GM23338 (cell line): ENCODE measurements at regions not wholly inside any gene's neighbourhood (a gene's known extent, or its start where the extent isn't known, plus 50 kb on each side); places are given as distances from the start of the nearest gene placed in this dataset.

ENCODE experiments used
- ATAC-seq: fragments of 200-7000 bp; cut with Tn5 transposase; 3 replicates; pipeline ENCODE4 v1.9.1; 2020
- DNase-seq: peaks from one replicate; pipeline ENCODE4 v3.0.0-alpha.2; 2015; ENCODE audit warnings: low spot score
- H2AFZ ChIP-seq: fragments of 200-600 bp; sonication (generic); 2 replicates; pipeline ENCODE4 v1.8.0; 2016; ENCODE audit warnings: antibody characterized with exemption, mild to moderate bottlenecking, moderate library complexity
- H3F3A ChIP-seq: fragments of 200-600 bp; sonication (generic); replicated peaks from 2 replicates; pipeline ENCODE4 v1.8.0; 2017; ENCODE audit warnings: antibody characterized with exemption, mixed run types, low read depth
- H3K27ac ChIP-seq: fragments of 200-600 bp; sonication (generic); 2 replicates; pipeline ENCODE4 v1.6.1; 2016; ENCODE audit warnings: low read depth
- H3K27me3 ChIP-seq: fragments of 200-600 bp; sonication (generic); 2 replicates; pipeline ENCODE4 v1.8.0; 2016; ENCODE audit warnings: mild to moderate bottlenecking, mixed run types, moderate library complexity; ENCODE audit not compliant: insufficient read depth
- H3K36me3 ChIP-seq: fragments of 200-600 bp; sonication (generic); 2 replicates; pipeline ENCODE4 v1.8.0; 2016; ENCODE audit warnings: mild to moderate bottlenecking; ENCODE audit not compliant: insufficient read depth
- H3K4me1 ChIP-seq: fragments of 200-600 bp; sonication (generic); 2 replicates; pipeline ENCODE4 v1.8.0; 2016; ENCODE audit warnings: mild to moderate bottlenecking, moderate library complexity; ENCODE audit not compliant: insufficient read depth
- H3K4me2 ChIP-seq: fragments of 200-600 bp; sonication (generic); 2 replicates; pipeline ENCODE4 v1.7.1; 2017; ENCODE audit warnings: mixed run types
- H3K4me3 ChIP-seq: fragments of 200-600 bp; sonication (generic); 2 replicates; pipeline ENCODE4 v1.6.1; 2016; ENCODE audit warnings: mixed run types
- H3K79me2 ChIP-seq: fragments of 200-600 bp; sonication (generic); replicated peaks from 2 replicates; pipeline ENCODE4 v1.8.0; 2017; ENCODE audit warnings: mild to moderate bottlenecking; ENCODE audit not compliant: insufficient read depth
- H3K9me2 ChIP-seq: fragments of 200-600 bp; sonication (generic); 2 replicates; pipeline ENCODE4 v1.8.0; 2017; ENCODE audit not compliant: insufficient read depth
- H4K20me1 ChIP-seq: fragments of 200-600 bp; sonication (generic); replicated peaks from 2 replicates; pipeline ENCODE4 v1.8.0; 2017; ENCODE audit warnings: mild to moderate bottlenecking; ENCODE audit not compliant: insufficient read depth
- H3K27ac Mint-ChIP-seq: 2 replicates; pipeline ENCODE4 v1.8.0; 2020; ENCODE audit warnings: inconsistent platforms, mild to moderate bottlenecking, moderate library complexity, mixed read lengths
- H3K27me3 Mint-ChIP-seq: 3 replicates; pipeline ENCODE4 v1.8.0; 2022; ENCODE audit warnings: low read depth, mild to moderate bottlenecking, moderate library complexity, mixed read lengths, inconsistent platforms; ENCODE audit not compliant: insufficient read depth, poor library complexity
- H3K36me3 Mint-ChIP-seq: 3 replicates; pipeline ENCODE4 v1.8.0; 2021; ENCODE audit warnings: low read depth, mild to moderate bottlenecking, inconsistent platforms, moderate library complexity, mixed read lengths
- H3K4me1 Mint-ChIP-seq: 3 replicates; pipeline ENCODE4 v1.8.0; 2020; ENCODE audit warnings: mild to moderate bottlenecking, inconsistent platforms, mixed read lengths
- H3K4me3 Mint-ChIP-seq: 3 replicates; pipeline ENCODE4 v1.8.0; 2021; ENCODE audit warnings: moderate library complexity, mild to moderate bottlenecking, inconsistent platforms, mixed read lengths
- H3K9me3 Mint-ChIP-seq: 3 replicates; pipeline ENCODE4 v1.8.0; 2020; ENCODE audit warnings: moderate library complexity, mild to moderate bottlenecking, inconsistent platforms, mixed read lengths
- CREB1 ChIP-seq: fragments of 250-450 bp; sonication (Bioruptor Pico); IDR thresholded peaks from 2 replicates; pipeline ENCODE4 v1.5.0; 2020; ENCODE audit warnings: low read depth, mild to moderate bottlenecking, moderate library complexity
- CTCF ChIP-seq, 2 experiments: fragments of 200-600 bp in 1 of 2; sonication (generic) in 1 of 2; conservative IDR thresholded peaks; 2 replicates each; pipeline versions ENCODE4 v1.5.1 to v1.6.1; 2016 to 2017; ENCODE audit warnings: antibody characterized with exemption in 2 of 2, low read depth in 2 of 2, mild to moderate bottlenecking in 2 of 2, moderate library complexity in 1 of 2
- ETS1 ChIP-seq: IDR thresholded peaks from 2 replicates; pipeline ENCODE4 v1.6.1; 2016; ENCODE audit warnings: antibody characterized with exemption
- EZH2 ChIP-seq: fragments of 200-600 bp; sonication (generic); IDR thresholded peaks from one replicate; pipeline ENCODE4 v1.8.0; 2017; ENCODE audit warnings: antibody characterized with exemption, mild to moderate bottlenecking, low read depth; ENCODE audit not compliant: unreplicated experiment
- EZH2phosphoT487 ChIP-seq: fragments of 200-600 bp; sonication (generic); IDR thresholded peaks from one replicate; pipeline ENCODE4 v1.8.1; 2018; ENCODE audit warnings: antibody characterized with exemption; ENCODE audit not compliant: unreplicated experiment
- JUNB ChIP-seq: IDR thresholded peaks from one replicate; pipeline ENCODE4 v1.6.1; 2016; ENCODE audit warnings: antibody characterized with exemption; ENCODE audit not compliant: unreplicated experiment
- POLR2AphosphoS5 ChIP-seq: IDR thresholded peaks from 2 replicates; pipeline ENCODE4 v1.6.1; 2016; ENCODE audit warnings: antibody characterized with exemption, low read depth
- REST ChIP-seq: IDR thresholded peaks from one replicate; pipeline ENCODE4 v1.6.1; 2018; ENCODE audit warnings: antibody characterized with exemption; ENCODE audit not compliant: unreplicated experiment
- ZNF114 ChIP-seq: fragments of 250-450 bp; sonication (Bioruptor Pico); IDR thresholded peaks from 2 replicates; pipeline ENCODE4 v1.5.0; 2020; ENCODE audit warnings: mild to moderate bottlenecking, moderate library complexity
- ZNF331 ChIP-seq: fragments of 250-450 bp; sonication (Bioruptor Pico); IDR thresholded peaks from 2 replicates; pipeline ENCODE4 v1.5.0; 2020; ENCODE audit warnings: low read depth, mild to moderate bottlenecking, moderate library complexity
- ZNF462 ChIP-seq: fragments of 250-450 bp; sonication (Bioruptor Pico); IDR thresholded peaks from 2 replicates; pipeline ENCODE4 v1.5.0; 2020; ENCODE audit warnings: mild to moderate bottlenecking, moderate library complexity

DNA sequence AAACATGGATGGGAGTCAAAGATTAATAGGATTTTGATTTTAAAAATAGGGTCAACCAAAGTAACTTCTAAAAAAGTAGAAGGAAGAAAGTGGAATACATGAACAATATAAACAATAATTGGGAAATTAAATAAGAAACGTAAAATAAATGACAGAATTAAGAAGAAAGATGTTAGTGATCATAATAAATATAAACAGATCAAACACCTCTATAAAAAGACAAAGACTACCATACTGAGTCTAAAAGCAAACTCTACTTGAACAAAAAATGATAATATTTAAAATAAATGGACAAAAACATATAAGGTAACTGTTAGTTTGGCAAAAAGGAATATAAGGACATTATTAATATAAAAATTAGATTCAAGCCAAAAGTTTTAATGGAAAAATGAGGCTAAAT lies 57.7 kb upstream of the ZNF618 start:
- Mint-ChIP-seq H3K9me3 (no peaks in the 10 kb centered on the region; the same call in 2 of the 3 replicates), H3K4me3 (no peak overlapping the region), H3K4me1 (no peaks in the 10 kb centered on the region), H3K27me3 (no peaks in the 10 kb centered on the region), H3K36me3 (no peaks in the 10 kb centered on the region), H3K27ac (no peak overlapping the region)
- H3K36me3 ChIP-seq = no peaks in the 10 kb centered on the region
- H3K4me1 ChIP-seq = no peaks in the 10 kb centered on the region
- no peaks in the 10 kb centered on the region for H3K79me2 ChIP-seq
- no peak overlapping the region for H2AFZ ChIP-seq
- DNase-seq (no peak), ATAC-seq (no peak)
- H3F3A ChIP-seq = no peaks in the 10 kb centered on the region
- TF ChIP-seq EZH2 = no peak
- TF ChIP-seq ZNF114 (CRISPR knock-in tag) = no peak
- no peak for TF ChIP-seq ZNF331
- no peak for TF ChIP-seq POLR2AphosphoS5
- no peak for TF ChIP-seq ETS1
- no peak for TF ChIP-seq CREB1 (CRISPR knock-in tag)
- TF ChIP-seq JUNB = no peak
- no peak for TF ChIP-seq ZNF462 (CRISPR knock-in tag)
- no peak for TF ChIP-seq REST
- TF ChIP-seq CTCF (conservative IDR thresholded peaks at IDR 0.05; ENCODE audit: low read depth in 2 of 2) = no peak
- no peak for TF ChIP-seq EZH2phosphoT487
- no peaks in the 10 kb centered on the region for H3K27me3 ChIP-seq
- H3K4me3 ChIP-seq = no peak overlapping the region
- no peaks in the 10 kb centered on the region for H3K9me2 ChIP-seq
- H4K20me1 ChIP-seq = no peaks in the 10 kb centered on the region
- H3K4me2 ChIP-seq = no peak overlapping the region
- no peak overlapping the region for H3K27ac ChIP-seq
